ENCODE measurements at regions not wholly inside any gene's neighbourhood (a gene's known extent, or its start where the extent isn't known, plus 50 kb on each side); places are given as distances from the start of the nearest gene placed in this dataset.

DNA sequence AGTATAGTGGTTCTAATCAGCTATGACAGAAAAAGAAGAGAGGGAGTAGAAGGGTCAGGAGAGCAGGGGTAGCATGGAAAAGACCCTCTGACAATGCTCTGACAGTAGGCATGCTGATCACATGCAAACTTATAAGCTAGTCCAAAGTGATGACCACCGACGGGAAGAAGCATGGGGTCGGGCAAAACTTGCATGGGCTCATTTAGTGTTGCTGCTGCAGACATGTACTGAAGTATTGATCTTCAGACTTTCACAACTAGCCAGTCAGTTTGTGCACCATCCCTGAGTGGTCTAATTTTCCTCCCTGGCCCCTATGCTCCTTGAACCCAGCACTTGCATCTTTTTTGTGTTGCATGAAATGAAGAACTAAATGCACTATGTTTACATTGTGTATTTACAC lies 225.4 kb downstream of the SYK start:
- no peak overlapping the region for H2BK12ac ChIP-seq (ENCODE audit: low read depth, low read length)
- no peak for FAIRE-seq
- POLR2A ChIA-PET (ENCODE audit: partially characterized antibody), result no interaction called here
- TF ChIP-seq BRCA1 (IDR thresholded peaks at IDR 0.05; ENCODE audit: low read depth, low read length) (no peak), CBX8 (IDR thresholded peaks at IDR 0.05; ENCODE audit: borderline replicate concordance, low read depth, low read length) (no peak), POLR2AphosphoS5 (IDR thresholded peaks at IDR 0.05; ENCODE audit: low read depth, low read length) (no peak), SIN3A (conservative IDR thresholded peaks at IDR 0.05 in 1 of 2, IDR thresholded peaks at IDR 0.05 in 1 of 2; ENCODE audit: low read depth in 1 of 2, low read length in 2 of 2) (no peak), EZH2 (IDR thresholded peaks at IDR 0.05; ENCODE audit: low read depth, low read length, severe bottlenecking) (no peak), BACH1 (IDR thresholded peaks at IDR 0.05; ENCODE audit: low read length) (no peak), BCL11A (IDR thresholded peaks at IDR 0.05; ENCODE audit: low read depth in 2 of 2, low read length in 2 of 2) (no peak), TCF12 (IDR thresholded peaks at IDR 0.05; ENCODE audit: low read depth, low read length) (no peak), GTF2F1 (IDR thresholded peaks at IDR 0.05; ENCODE audit: borderline replicate concordance, low read depth, low read length) (no peak), EGR1 (IDR thresholded peaks at IDR 0.05; ENCODE audit: borderline replicate concordance, low read depth, low read length) (no peak), USF2 (IDR thresholded peaks at IDR 0.05; ENCODE audit: low read length) (no peak), CREB1 (IDR thresholded peaks at IDR 0.05) (no peak), YY1 (IDR thresholded peaks at IDR 0.05; ENCODE audit: low read depth, low read length) (no peak), GABPA (IDR thresholded peaks at IDR 0.05; ENCODE audit: borderline replicate concordance, insufficient read depth, low read length) (no peak), SUZ12 (IDR thresholded peaks at IDR 0.05; ENCODE audit: low read length) (no peak)

More for the DNA sequence above, 225.4 kb downstream of the SYK start:
- no peaks in the 10 kb centered on the region for H3K9me3 ChIP-seq (ENCODE audit: insufficient read depth in 2 of 2, low read depth in 1 of 2, low read length in 1 of 2)
- H4K5ac ChIP-seq (ENCODE audit: insufficient read length, low read depth, low read length), result no peak overlapping the region
- CTCF ChIA-PET (ENCODE audit: partially characterized antibody), result interaction anchor here (0.6 to 2.6 kb wide), 3 partner anchors 111 to 412 kb away, joined by 4 to 11 read pairs (median 6); no protein-coding TSS in a partner anchor
- 98% methylated on average over 3 of the region's 3 CpGs; no CpG with 5 or more reads in 1 of the 2 experiments for whole genome bisulfite sequencing, 2 experiments (ENCODE audit: extremely low coverage in 1 of 2, insufficient coverage in 1 of 2, insufficient read length in 1 of 2, insufficient replicate concordance in 2 of 2, low coverage in 1 of 2, low lambda C conversion rate in 2 of 2, missing lambda C conversion rate in 1 of 2)
- H3K79me1 ChIP-seq (ENCODE audit: low read depth, low read length), result no peaks in the 10 kb centered on the region
- no peak overlapping the region for H2BK15ac ChIP-seq (ENCODE audit: low read length)
- no peak overlapping the region for H3K4me2 ChIP-seq (ENCODE audit: insufficient read depth in 1 of 2, low read depth in 2 of 2, low read length in 2 of 2)
- H3K18ac ChIP-seq (ENCODE audit: extremely low read depth, low read length), result no peak overlapping the region
- H2BK5ac ChIP-seq (ENCODE audit: low read depth, low read length), result no peak overlapping the region
- no peak overlapping the region for H4K8ac ChIP-seq (ENCODE audit: extremely low read depth, insufficient read depth, low read length)
- no peaks in the 10 kb centered on the region for H3K4me1 ChIP-seq (replicated peaks in 1 of 4; ENCODE audit: control insufficient read depth in 3 of 4, insufficient read depth in 4 of 4, low read length in 3 of 4)
- H3K23ac ChIP-seq (ENCODE audit: insufficient read length), result no peak overlapping the region
- no peak overlapping the region for H3K4me3 ChIP-seq (ENCODE audit: extremely low read depth in 1 of 4, insufficient read depth in 2 of 4, low read depth in 3 of 4, low read length in 4 of 4)
- no peaks in the 10 kb centered on the region for H4K20me1 ChIP-seq (replicated peaks in 1 of 2; ENCODE audit: control insufficient read depth in 1 of 2, insufficient read depth in 2 of 2, low read length in 2 of 2)
- no peaks in the 10 kb centered on the region for H3K23me2 ChIP-seq (ENCODE audit: low read depth, low read length)
- no peaks in the 10 kb centered on the region for H3K79me2 ChIP-seq (ENCODE audit: control insufficient read depth in 1 of 2, insufficient read depth in 2 of 2, low read length in 2 of 2)
- no peak overlapping the region for H2AFZ ChIP-seq (ENCODE audit: low read length)
- no peak overlapping the region for H3K14ac ChIP-seq (ENCODE audit: insufficient read length)
- no peaks in the 10 kb centered on the region for H3K27me3 ChIP-seq (replicated peaks in 1 of 4; ENCODE audit: control insufficient read depth in 3 of 4, extremely low read depth in 1 of 4, insufficient read depth in 3 of 4, low read length in 3 of 4)
- H3K56ac ChIP-seq (replicated peaks; ENCODE audit: insufficient read length, low read depth, low read length), result no peak overlapping the region
- H3K9ac ChIP-seq (replicated peaks in 1 of 4; ENCODE audit: extremely low read depth in 1 of 4, low read depth in 3 of 4, low read length in 3 of 4), result no peak overlapping the region
- H3K27ac ChIP-seq (ENCODE audit: low read depth, low read length), result no peak overlapping the region
- no peak overlapping the region for H2BK120ac ChIP-seq (replicated peaks; ENCODE audit: low read depth, low read length)
- H2AK5ac ChIP-seq (ENCODE audit: low read depth, low read length), result no peak overlapping the region
- no peak for DNase-seq (ENCODE audit: low read depth in 1 of 2, low spot score in 2 of 2)
- H4K91ac ChIP-seq (replicated peaks; ENCODE audit: insufficient read length, low read length), result no peak overlapping the region
- no peak overlapping the region for H3K4ac ChIP-seq (replicated peaks; ENCODE audit: insufficient read length, low read depth, low read length)
- no peaks in the 10 kb centered on the region for H3K36me3 ChIP-seq (ENCODE audit: control insufficient read depth in 2 of 4, insufficient read depth in 4 of 4, low read length in 3 of 4)
- H2BK20ac ChIP-seq (ENCODE audit: low read length), result no peak overlapping the region
